SHP77 (cell line): ENCODE measurements at regions not wholly inside any gene's neighbourhood (a gene's known extent, or its start where the extent isn't known, plus 50 kb on each side); places are given as distances from the start of the nearest gene placed in this dataset.
"Not testable (repeated sequence)": the region's sequence is repeated elsewhere in the genome, so short reads cannot be mapped to it uniquely, and the experiment has no call there.

Experiments
- DNase-seq, 2 experiments: peaks; one replicate each; lab custom pipeline; 2025; lab: John Stamatoyannopoulos, UW

GRCh38 chr9:36521148-36521547, 51.5 kb upstream of the MELK start:
- DNase-seq: no peak

DNA sequence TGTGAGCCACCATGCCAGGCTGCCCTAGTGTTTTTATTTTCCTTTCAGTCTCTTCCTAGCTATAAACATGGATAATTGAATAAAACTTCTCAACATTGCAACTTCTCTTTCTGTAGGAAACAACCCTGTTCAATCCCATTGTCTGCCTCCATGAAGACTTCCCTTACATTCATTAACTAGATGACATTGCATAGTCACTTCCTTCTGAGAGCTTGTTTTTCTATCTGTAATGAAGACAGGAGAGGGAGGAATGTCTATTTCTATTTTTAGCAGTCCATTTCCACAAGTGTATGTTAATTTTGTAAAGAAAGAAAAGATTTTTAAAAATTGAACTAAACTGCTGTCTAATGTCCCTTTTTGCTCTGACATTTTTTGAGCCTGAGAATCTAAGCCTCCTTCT, 55.6 kb upstream of the MELK start:
- no peak for DNase-seq

DNA sequence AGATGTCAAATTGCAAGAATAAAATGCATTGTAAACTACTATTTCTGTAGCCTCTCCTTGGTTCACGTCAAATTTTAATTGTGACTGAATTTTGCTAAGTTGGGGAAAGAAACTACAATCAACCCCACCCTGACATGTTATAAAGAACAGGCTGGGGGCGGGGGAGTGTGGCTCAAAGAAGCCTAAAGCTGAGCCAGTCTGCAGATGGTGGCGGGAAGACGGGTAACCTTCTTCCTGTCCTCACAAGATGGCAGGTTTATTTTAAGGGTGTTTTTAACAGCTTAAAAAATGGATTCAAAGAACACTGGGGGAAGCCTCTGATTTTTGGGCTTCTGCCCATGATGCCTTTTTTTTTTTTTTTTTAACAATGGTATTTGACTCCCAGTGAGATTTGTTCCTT, 68.5 kb upstream of the MELK start:
- DNase-seq: no peak

DNA sequence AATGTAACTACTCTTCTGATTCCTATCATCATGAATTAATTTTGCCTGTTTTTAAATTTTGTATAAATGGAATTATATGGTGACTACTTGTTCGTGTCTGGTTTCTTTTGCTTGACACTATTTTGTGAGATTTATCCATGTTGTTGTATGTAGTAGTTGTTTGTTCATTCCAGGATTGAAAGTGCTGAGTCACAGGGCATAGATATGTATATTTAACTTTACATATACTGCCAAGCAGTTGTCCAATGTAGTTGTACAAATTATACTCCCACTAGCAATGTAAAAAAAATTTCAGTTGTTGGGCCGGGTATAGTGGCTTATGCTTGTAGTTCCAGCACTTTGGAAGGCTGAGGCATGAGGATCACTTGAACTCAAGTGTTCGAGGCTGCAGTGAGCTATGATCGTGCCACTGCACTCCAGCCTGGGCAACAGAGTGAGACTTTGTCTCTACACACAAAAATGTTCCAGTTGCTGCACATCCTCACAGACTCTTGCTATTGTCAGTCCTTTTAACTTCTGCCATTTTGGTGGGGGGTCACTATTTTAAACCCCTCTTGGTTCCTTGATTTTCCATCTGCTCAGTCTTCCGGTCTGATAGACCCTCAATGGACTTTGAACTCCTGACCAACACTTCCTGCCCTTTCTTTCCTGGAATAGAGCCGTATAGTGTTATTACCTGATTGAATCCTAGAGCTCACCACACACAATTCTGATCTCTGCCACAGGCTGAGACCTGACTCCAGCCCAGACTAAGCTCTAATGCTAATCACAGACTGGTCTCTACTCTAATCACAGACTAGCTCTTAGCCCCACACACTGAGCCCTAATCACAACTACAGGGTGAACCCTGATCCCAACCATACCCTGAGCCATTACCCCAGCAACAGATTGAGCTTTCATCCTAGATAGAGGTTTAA, 69.3 kb upstream of the MELK start:
- DNase-seq: no peak

DNA sequence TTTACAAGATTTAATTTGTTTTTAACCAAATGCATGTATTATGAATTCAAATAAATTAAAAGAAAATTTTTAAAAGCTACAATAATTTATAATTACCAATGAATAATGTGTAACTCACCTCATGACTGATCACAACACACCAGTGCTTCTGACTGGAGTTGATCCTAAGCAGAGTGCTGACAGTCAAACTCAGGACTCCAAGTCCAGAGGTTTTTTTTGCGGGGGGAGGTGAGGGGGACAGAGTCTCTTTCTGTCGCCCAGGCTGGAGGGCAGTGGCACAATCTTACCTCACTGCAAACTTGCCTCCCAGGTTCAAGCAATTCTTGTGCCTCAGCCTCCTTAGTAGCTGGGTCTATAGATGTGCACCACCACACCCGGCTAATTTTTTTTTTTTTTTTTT, 71.0 kb upstream of the MELK start:
- DNase-seq: no peak

DNA sequence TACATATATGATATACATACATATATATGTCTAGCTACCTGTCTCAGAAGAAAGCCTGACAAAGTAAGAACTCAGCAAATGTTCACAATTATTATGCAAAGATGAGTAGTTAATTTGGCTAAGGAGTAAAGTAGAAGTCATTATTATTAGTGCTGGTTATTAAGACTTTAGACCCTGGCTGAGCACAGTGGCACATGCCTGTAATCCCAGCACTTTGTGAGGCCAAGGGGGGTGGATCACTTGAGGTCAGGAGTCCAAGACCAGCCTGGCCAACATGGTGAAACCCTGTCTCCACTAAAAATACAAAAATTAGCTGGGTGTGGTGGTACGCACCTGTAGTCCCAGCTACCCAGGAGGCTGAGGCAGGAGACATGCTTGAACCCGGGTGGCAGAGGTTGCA, 71.8 kb upstream of the MELK start:
- not testable (repeated sequence) for DNase-seq

GRCh38 chr9:36499174-36499890, 73.4 kb upstream of the MELK start:
- no peak for DNase-seq

DNA sequence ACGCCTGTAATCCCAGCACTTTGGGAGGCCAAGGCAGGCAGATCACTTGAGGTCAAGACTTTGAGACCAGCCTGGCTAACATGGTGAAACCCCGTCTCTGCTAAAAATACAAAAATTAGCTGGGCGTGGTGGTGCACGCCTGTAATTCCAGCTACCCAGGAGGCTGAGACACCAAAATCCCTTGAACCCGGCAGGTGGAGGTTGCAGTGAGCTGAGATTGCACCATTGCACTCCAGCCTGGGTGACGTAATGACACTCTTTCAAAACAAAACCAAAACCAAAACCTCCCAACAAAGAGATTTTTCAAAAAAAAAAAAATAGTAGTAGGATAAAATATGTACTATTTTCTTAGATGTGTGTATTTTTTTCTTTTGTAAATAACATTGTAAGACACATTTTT, 79.1 kb upstream of the MELK start:
- DNase-seq: not testable (repeated sequence)

- no peak for DNase-seq
Observed at GRCh38 chr9:36492865-36493264, 79.8 kb upstream of the MELK start.

- no peak for DNase-seq
Observed at GRCh38 chr9:36489453-36489852, 83.2 kb upstream of the MELK start.

DNA sequence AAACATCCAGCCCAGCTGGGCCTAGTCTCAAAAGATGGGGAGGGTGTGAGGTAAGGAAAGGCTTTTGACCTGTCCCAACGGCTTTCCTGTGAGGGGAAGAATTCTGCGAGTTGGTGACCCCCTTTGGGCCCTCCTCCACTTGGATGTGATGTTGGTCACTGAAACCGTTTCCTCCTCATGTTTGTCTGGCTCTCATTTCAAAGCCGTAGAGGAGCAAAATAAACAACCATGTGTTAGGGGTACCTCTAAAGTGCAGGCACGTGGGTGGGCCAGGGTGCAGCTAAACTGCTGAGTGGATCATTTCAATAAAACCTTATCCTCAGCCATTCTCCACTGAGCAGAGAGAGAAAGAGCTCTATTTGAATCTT, 84.3 kb upstream of the MELK start:
- no peak for DNase-seq

GRCh38 chr9:36487482-36488388, 85.0 kb upstream of the MELK start:
- DNase-seq: peak; percentile 60 to 83

GRCh38 chr9:36486933-36487481, 85.7 kb upstream of the MELK start:
- no peak for DNase-seq

GRCh38 chr9:36486329-36486932, 86.3 kb upstream of the MELK start:
- no peak for DNase-seq

DNA sequence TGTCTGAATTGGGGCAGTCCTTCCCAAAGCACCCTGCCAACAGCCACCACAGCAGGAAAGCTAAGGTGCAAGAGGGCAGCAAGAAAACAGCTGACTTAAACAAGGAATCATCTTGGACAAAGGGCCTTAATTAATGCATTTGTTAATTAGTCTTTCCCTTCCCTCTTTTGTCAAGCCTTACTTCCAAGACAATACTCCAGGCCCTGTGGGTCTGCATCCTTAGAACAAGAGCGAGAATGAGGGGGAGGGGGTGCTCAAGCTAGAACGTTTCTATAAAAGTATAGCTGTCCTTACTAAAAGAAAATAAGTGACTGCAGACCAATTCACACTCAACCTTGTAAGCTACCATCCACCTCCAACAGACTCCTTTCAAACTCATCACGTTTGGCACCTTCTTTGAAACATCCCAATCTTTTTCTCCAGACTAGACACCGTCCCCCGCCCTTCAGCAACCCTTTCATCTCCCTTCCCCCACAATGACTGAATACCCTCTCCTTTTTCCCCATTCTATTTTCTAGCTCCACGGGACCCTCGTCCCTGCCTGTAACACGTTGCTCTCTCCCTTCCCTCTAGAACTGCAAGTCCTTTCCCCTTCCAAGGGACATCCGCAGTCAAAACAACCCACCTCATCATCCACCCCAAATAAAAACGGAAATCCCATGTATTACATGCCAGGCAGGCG, 85.7 kb upstream of the RNF38 start:
- DNase-seq: no peak

DNA sequence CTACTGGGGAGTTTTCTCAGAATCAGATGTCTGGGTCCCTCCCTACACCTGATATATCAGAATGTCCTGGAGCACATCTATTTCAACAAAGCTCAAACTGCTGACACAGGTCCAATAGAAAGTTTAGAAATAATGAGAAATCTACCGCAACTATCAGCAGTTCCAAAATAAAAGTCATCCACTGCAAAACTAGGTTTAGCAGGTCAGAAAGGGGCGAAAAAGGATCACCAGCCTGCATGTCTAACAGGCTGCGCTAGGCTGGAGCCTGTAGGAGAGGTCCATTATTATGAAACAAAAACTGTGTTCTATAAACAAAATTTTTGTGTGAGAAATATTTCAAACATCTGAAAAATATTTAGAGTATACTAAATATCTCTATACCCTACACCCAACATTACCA, 84.1 kb upstream of the RNF38 start:
- no peak for DNase-seq

GRCh38 chr9:36479101-36479500, 79.0 kb upstream of the RNF38 start:
- no peak for DNase-seq

GRCh38 chr9:36471359-36471758, 71.3 kb upstream of the RNF38 start:
- no peak for DNase-seq

DNA sequence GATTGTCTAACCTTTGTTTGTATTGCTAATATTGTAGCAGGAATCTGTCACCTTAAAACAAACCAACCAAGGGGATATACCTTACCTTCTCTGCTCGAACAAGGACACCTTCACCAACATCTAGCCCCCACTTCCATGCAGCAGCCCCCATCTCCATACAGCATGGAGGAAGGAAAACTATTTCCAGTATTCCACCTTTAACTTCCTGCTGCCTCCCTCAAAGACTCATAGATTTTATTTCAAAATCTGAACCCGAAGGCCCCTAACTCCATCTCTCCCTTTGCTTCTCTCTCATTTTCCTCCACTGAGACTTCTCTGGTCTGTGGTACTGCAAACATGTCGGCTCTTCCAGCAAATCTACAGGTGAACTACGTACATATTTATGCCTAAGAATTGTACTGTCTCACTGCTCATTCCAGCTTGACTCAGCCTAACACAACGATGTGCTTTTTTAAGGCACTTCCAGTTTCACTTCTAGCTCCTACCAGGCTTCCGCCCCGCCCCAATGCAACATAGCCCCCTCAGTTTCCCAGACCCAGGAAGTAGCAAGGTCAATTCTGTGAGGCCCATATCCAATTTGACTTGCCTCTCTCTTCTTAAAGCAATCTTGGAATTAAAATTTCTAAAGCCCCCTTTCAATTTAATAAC, 70.7 kb upstream of the RNF38 start:
- DNase-seq: no peak

GRCh38 chr9:36463467-36463866, 63.4 kb upstream of the RNF38 start:
- DNase-seq: no peak

DNA sequence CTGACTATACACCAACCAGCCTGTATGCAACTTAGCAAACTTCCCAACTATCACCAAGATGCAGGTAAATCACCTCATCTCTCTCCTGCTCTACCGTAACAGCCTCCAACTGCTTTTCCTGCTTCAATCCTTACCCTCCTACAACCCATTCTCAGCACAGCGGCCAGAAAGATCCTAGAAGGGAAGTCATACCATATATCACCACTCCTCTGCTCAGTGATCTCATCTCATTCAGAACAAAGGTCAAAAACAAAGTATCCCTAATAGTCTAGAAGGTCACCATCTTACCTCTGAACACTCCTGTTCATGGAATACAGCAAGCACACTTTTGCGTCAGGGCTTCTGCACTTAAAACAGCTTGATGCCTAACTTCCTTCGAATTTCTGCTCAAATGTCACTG, 62.2 kb upstream of the RNF38 start:
- DNase-seq: no peak
